ENCODE measurements at regions not wholly inside any gene's neighbourhood (a gene's known extent, or its start where the extent isn't known, plus 50 kb on each side); places are given as distances from the start of the nearest gene placed in this dataset.
"Not testable (repeated sequence)": the region's sequence is repeated elsewhere in the genome, so short reads cannot be mapped to it uniquely, and the experiment has no call there.

GRCh38 chr6:99668036-99668705, 61.5 kb downstream of the PRDM13 start:
- TF ChIP-seq CTCF (IDR thresholded peaks at IDR 0.05; ENCODE audit: borderline replicate concordance, insufficient read depth, low read depth, low read length) = no peak
- no peak overlapping the region for H3K4me3 ChIP-seq (ENCODE audit: low read depth, low read length)

DNA sequence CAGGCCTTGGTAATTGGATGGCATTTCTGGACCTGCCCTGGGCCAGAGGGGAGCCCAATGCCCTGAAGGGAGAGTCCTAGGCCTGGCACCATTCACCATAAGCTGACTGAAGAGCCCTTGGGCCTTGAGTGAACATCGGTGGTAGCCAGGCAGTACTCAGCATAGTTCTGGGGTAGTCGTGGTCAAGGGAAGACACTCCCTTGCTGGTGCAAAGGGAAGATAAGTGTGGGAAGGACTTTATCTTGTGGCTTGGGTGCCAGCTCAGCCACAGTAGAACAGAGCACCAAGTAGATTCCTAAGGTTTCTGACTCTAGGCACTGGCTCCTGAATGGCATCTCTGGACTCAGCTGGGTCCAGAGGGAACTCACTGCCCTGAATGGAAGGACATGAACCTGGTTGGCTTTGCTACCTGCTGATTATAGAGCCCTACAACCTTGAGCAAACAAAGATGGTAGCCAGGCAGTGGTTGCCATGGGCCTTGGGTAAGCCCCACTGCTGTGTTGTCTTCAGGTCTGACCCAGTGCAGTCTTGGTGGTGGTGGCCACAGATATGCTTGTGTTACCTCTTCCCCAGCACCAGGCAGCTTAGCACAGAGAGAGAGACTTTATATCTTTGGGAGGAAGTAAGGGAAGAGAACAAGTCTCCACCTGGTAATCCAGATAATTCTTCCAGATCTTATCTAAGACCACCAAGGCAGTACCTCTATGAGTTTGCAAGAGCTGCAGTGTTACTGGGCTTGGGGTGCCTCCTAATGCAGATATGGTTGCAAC, 83.5 kb downstream of the PRDM13 start:
- TF ChIP-seq CTCF (IDR thresholded peaks at IDR 0.05; ENCODE audit: borderline replicate concordance, insufficient read depth, low read depth, low read length) = no peak
- no peak overlapping the region for H3K4me3 ChIP-seq (ENCODE audit: low read depth, low read length)

DNA sequence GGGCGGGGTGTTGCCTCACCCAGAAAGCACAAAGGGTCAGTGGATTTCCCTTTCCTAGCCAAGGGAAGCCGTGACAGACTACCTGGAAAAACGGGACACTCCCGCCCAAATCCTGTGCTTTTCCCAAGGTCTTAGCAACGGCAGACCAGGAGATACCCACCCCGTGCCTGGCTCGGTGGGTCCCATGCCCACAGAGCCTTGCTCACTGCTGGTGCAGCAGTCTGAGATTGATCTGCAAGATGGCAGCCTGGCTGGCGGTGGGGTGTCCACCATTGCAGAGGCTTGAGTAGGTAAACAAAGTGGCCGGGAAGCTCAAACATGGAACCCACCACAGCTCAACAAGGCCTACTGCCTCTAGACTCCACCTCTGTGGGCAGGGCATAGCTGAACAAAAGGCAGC, 95.7 kb downstream of the PRDM13 start:
- H3K4me3 ChIP-seq (ENCODE audit: low read depth, low read length) = not testable (repeated sequence)

DNA sequence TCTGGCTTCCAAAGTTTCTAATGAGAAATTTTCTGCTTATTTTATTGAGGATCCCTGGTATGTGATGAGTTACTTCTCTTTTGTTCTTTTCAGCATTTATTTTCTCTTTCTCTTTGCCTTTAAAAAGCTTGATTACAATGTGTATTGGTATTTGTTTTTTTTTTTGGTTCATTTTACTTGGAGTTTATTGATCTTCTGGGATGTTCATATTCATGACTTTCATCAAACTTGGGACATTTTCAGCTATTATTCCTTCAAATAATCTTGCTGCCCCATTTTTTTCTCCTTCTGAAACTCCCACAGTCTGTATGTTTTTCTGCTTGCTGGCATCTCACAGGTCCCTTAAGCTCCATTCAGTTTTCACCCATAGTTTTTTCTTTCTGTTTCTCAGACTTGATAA, 102.4 kb downstream of the PRDM13 start:
- H3K4me3 ChIP-seq (ENCODE audit: low read depth, low read length) = no peak overlapping the region
- TF ChIP-seq CTCF (IDR thresholded peaks at IDR 0.05; ENCODE audit: borderline replicate concordance, insufficient read depth, low read depth, low read length) = no peak

DNA sequence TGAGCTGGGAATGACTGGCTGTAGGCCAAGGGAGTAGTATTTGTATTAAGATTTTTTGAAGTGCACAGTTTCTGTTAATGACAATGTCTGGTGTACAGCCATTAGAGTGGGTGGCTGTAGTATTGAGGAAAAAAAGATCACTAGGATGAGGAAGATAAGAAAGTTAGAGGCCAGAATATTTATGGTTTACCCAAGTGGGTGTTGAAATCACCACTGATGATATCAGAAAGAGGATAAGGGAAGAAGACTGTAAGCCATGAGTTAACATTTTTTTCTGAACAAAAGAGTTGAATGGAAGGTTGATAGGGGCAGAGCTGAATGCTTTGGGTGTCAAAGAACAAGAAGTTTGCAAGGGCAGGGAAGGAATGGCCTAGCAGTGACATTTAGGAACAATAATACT, 104.7 kb downstream of the PRDM13 start:
- no peak overlapping the region for H3K4me3 ChIP-seq (ENCODE audit: low read depth, low read length)
- TF ChIP-seq CTCF (IDR thresholded peaks at IDR 0.05; ENCODE audit: borderline replicate concordance, insufficient read depth, low read depth, low read length) = no peak

DNA sequence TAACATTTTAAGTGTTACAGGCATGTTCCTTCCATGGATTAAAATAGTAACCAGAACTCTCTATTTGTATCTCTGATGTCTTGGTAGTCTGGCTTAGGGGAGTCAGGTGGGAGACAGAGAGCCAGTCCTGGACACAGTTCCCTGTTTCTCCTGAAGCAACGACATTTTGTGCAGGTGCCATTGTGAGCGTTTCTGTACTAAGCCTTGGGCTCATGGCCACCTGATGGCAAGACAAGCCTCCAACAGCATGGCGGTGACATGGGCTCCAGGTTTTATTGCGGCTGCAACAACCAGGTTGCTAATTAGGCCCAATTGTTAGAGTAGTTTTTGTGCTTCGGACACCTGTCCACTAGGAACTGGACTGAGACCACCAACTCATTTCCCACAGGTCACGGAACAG, 105.3 kb downstream of the PRDM13 start:
- H3K4me3 ChIP-seq (ENCODE audit: low read depth, low read length) = no peak overlapping the region
- TF ChIP-seq CTCF (IDR thresholded peaks at IDR 0.05; ENCODE audit: borderline replicate concordance, insufficient read depth, low read depth, low read length) = no peak

DNA sequence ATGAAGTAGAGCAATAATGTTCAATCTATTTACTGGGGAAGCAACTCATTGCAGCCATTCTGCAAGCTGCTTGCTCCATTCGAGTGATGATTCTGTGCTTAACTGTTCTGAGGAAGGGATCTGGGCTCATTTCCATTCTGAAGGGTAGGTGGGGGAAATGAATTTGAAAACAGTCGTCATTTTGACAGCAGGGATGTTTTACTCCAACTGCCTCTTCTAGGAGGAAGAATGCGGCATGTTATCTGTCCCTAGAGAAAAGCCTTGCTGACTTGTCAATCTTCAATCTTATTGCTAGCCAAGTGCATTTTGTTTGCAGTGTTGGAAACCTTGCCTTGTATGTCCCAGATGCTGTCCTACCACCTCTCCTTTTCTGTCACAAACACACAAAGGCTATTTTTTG, 105.9 kb downstream of the PRDM13 start:
- H3K4me3 ChIP-seq (ENCODE audit: low read depth, low read length) = no peak overlapping the region
- TF ChIP-seq CTCF (IDR thresholded peaks at IDR 0.05; ENCODE audit: borderline replicate concordance, insufficient read depth, low read depth, low read length) = no peak

DNA sequence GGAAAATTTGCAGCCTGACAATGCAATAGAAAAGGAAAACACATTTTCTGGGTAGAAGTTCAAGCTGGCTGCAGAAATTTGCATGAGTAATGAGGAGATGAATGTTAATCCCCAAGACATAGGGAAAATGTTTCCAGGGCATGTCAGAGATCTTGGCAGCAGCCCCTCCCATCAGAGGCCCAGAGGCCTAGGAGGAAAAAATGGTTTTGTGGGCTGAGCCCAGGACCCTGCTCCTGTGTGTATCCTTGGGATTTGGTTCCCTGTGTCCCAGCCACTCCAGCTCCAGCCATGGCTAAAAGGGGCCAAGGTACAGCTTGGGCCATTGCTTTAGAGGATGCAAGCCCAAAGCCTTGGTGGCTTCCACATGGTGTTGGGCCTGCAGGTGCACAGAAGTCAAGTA, 115.4 kb downstream of the PRDM13 start:
- H3K4me3 ChIP-seq (ENCODE audit: low read depth, low read length) = not testable (repeated sequence)

- H3K4me3 ChIP-seq (ENCODE audit: low read depth, low read length) = not testable (repeated sequence)
Measured at GRCh38 chr6:99730237-99730636, 123.6 kb downstream of the PRDM13 start.
